ENCODE measurements at regions not wholly inside any gene's neighbourhood (a gene's known extent, or its start where the extent isn't known, plus 50 kb on each side); places are given as distances from the start of the nearest gene placed in this dataset.

DNA sequence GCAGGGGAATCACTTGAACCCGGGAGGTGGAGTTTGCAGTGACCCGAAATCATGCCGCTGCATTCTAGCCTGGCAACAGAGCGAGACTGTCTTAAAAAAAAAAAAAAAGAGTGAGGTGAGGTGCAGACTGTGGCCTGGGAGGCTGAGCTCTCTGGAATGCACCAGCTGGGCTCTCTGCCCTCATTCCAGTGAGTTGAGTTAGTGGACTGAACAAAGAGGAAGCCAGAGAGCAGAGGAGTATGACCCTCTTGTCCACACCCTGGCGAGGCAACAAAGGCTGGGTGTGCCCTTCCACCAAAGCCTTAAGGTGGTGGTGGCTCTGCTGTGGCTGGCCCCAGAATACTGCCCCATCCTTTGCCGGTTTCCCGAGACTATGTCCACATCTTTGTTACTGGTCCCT is 71.3 kb upstream of the ACKR3 start:
- no peaks in the 10 kb centered on the region for H3K79me1 ChIP-seq (ENCODE audit: low read depth, low read length)
- no peaks in the 10 kb centered on the region for H3K36me3 ChIP-seq (replicated peaks in 1 of 2; ENCODE audit: control insufficient read depth in 2 of 2, insufficient read depth in 2 of 2, low read length in 2 of 2)
- H3K4me1 ChIP-seq (ENCODE audit: control insufficient read depth in 2 of 2, insufficient read depth in 1 of 2, low read depth in 1 of 2, low read length in 2 of 2): peaks cover 5% of the 10 kb centered on the region in 2 donors
- no peak overlapping the region for H3K18ac ChIP-seq (ENCODE audit: low read length)
- H3K14ac ChIP-seq (ENCODE audit: low read length): no peak overlapping the region
- no peak overlapping the region for H3K4me2 ChIP-seq (ENCODE audit: insufficient read depth, low read length, poor library complexity, severe bottlenecking)
- no peaks in the 10 kb centered on the region for H3K27me3 ChIP-seq (ENCODE audit: control insufficient read depth in 3 of 3, insufficient read depth in 3 of 3, low read depth in 1 of 3, low read length in 3 of 3)
- no peak overlapping the region for H4K8ac ChIP-seq (ENCODE audit: low read depth, low read length)
- no peak overlapping the region for H2BK15ac ChIP-seq (ENCODE audit: low read length)
- H2BK120ac ChIP-seq (ENCODE audit: low read depth, low read length): no peak overlapping the region
- H3K23ac ChIP-seq (ENCODE audit: low read depth, low read length, poor library complexity): no peak overlapping the region
- H2BK12ac ChIP-seq (ENCODE audit: low read length): no peak overlapping the region
- H3K9me3 ChIP-seq (replicated peaks in 1 of 2; ENCODE audit: control insufficient read depth in 2 of 2, insufficient read depth in 1 of 2, low read depth in 1 of 2, low read length in 2 of 2): no peaks in the 10 kb centered on the region
- H3K4me3 ChIP-seq (ENCODE audit: low read length in 2 of 2): no peak overlapping the region
- no CpG with 5 or more reads among the region's 7 CpGs for WGBS, 2 donors (ENCODE audit: extremely low coverage in 2 of 2, insufficient read length in 2 of 2, insufficient replicate concordance in 1 of 2)
- H2BK5ac ChIP-seq (ENCODE audit: low read length): no peak overlapping the region
- no peak overlapping the region for H3K27ac ChIP-seq (replicated peaks; ENCODE audit: low read length)
- H2AFZ ChIP-seq (ENCODE audit: low read length): no peak overlapping the region
- H4K91ac ChIP-seq (ENCODE audit: low read depth, low read length, poor library complexity): no peak overlapping the region
- no peak overlapping the region for H3K4ac ChIP-seq (ENCODE audit: low read length)
- no peak overlapping the region for H3K9ac ChIP-seq (ENCODE audit: low read depth, low read length, poor library complexity)
- H2AK5ac ChIP-seq (ENCODE audit: low read depth, low read length): no peak overlapping the region
- no peak for DNase-seq (ENCODE audit: low spot score)

DNA sequence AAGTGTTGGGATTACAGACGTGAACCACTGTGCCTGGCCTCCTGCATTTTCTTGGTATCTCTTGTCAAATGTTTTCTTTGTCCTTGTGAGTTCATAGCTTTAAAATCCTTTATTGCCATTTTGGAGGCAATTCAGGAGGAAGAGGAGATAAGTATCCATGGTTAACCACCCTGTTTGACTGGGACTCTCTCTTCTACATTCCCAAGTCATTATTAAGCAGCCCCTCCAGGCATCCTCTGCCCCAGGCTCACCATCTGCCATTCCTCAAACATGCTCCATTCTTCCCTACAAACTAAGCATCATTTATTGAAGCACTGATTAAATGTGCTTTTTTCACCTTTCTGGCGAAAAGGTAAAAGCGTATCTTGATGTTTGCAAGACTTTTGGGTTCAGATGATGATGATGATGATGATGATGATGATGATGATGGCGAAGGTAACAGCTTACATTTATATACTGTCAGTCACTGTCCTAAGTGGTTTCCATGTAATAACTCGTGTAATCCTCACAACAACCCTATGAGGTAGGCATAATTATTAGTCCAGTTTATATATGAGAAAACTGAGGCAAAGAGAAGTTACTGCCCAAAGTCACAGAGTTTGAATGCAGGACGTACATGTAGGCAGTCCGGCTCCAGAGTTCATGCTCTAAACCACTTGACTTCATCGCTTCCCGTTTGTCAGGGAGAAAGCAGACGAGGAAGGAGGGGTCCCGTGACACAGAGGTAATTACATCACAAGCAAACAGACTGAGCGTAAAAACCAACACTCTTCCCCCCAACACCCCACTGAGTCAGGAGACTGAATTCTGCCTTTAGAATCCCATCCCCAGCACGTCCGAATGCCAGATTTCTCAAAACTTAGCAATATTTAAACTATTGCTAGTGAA is 69.7 kb upstream of the ACKR3 start:
- Histone ChIP-seq H3K23ac (ENCODE audit: low read depth, low read length, poor library complexity) (no peak overlapping the region), H2BK5ac (ENCODE audit: low read length) (no peak overlapping the region), H3K4me2 (ENCODE audit: insufficient read depth, low read length, poor library complexity, severe bottlenecking) (no peak overlapping the region), H3K4me3 (ENCODE audit: low read length in 2 of 2) (no peak overlapping the region), H4K91ac (ENCODE audit: low read depth, low read length, poor library complexity) (no peak overlapping the region), H2AFZ (ENCODE audit: low read length) (no peak overlapping the region), H2AK5ac (ENCODE audit: low read depth, low read length) (no peak overlapping the region), H4K8ac (ENCODE audit: low read depth, low read length) (no peak overlapping the region), H3K9me3 (replicated peaks in 1 of 2; ENCODE audit: control insufficient read depth in 2 of 2, insufficient read depth in 1 of 2, low read depth in 1 of 2, low read length in 2 of 2) (peaks cover 0 to under 1% of the 10 kb centered on the region in 2 donors), H3K27me3 (ENCODE audit: control insufficient read depth in 3 of 3, insufficient read depth in 3 of 3, low read depth in 1 of 3, low read length in 3 of 3) (no peaks in the 10 kb centered on the region), H3K79me1 (ENCODE audit: low read depth, low read length) (no peaks in the 10 kb centered on the region), H3K4ac (ENCODE audit: low read length) (no peak overlapping the region), H2BK15ac (ENCODE audit: low read length) (no peak overlapping the region), H3K4me1 (ENCODE audit: control insufficient read depth in 2 of 2, insufficient read depth in 1 of 2, low read depth in 1 of 2, low read length in 2 of 2) (peaks cover 5% of the 10 kb centered on the region in 2 donors), H3K9ac (ENCODE audit: low read depth, low read length, poor library complexity) (no peak overlapping the region), H2BK120ac (ENCODE audit: low read depth, low read length) (no peak overlapping the region), H2BK12ac (ENCODE audit: low read length) (no peak overlapping the region), H3K36me3 (replicated peaks in 1 of 2; ENCODE audit: control insufficient read depth in 2 of 2, insufficient read depth in 2 of 2, low read length in 2 of 2) (no peaks in the 10 kb centered on the region), H3K18ac (ENCODE audit: low read length) (no peak overlapping the region), H3K14ac (ENCODE audit: low read length) (no peak overlapping the region), H3K27ac (replicated peaks; ENCODE audit: low read length) (no peak overlapping the region)
- no CpG with 5 or more reads among the region's 14 CpGs for WGBS, 2 donors (ENCODE audit: extremely low coverage in 2 of 2, insufficient read length in 2 of 2, insufficient replicate concordance in 1 of 2)
- no peak for DNase-seq (ENCODE audit: low spot score)

DNA sequence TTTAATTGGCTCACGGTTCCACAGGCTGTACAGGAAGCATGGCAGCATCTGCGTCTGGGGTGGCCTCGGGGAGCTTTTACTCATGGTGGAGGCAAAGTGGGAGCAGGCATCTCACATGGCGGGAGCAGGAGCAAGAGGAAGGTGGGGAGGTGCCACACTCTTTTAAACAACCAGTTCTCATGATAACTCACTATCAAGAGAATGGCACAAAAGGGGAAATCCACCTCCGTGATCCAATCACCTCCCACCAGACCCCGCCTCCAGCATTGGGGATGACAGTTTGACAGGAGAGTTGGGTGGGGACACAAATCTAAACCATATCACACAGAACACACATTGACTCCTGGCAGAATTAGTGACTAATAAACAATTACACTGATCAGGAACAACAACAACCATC is 68.6 kb upstream of the ACKR3 start:
- no peak overlapping the region for H4K8ac ChIP-seq (ENCODE audit: low read depth, low read length)
- DNase-seq (ENCODE audit: low spot score): no peak
- H3K4me3 ChIP-seq (ENCODE audit: low read length in 2 of 2): no peak overlapping the region
- no peak overlapping the region for H2AK5ac ChIP-seq (ENCODE audit: low read depth, low read length)
- no peak overlapping the region for H2BK15ac ChIP-seq (ENCODE audit: low read length)
- H3K18ac ChIP-seq (ENCODE audit: low read length): no peak overlapping the region
- H3K4me1 ChIP-seq (ENCODE audit: control insufficient read depth in 2 of 2, insufficient read depth in 1 of 2, low read depth in 1 of 2, low read length in 2 of 2): peaks cover 3 to 5% of the 10 kb centered on the region in 2 donors
- no peak overlapping the region for H3K23ac ChIP-seq (ENCODE audit: low read depth, low read length, poor library complexity)
- no peak overlapping the region for H2BK5ac ChIP-seq (ENCODE audit: low read length)
- H3K14ac ChIP-seq (ENCODE audit: low read length): no peak overlapping the region
- no peak overlapping the region for H3K4ac ChIP-seq (ENCODE audit: low read length)
- H3K27me3 ChIP-seq (ENCODE audit: control insufficient read depth in 3 of 3, insufficient read depth in 3 of 3, low read depth in 1 of 3, low read length in 3 of 3): no peaks in the 10 kb centered on the region
- no peaks in the 10 kb centered on the region for H3K79me1 ChIP-seq (ENCODE audit: low read depth, low read length)
- no peaks in the 10 kb centered on the region for H3K36me3 ChIP-seq (replicated peaks in 1 of 2; ENCODE audit: control insufficient read depth in 2 of 2, insufficient read depth in 2 of 2, low read length in 2 of 2)
- H3K9me3 ChIP-seq (replicated peaks in 1 of 2; ENCODE audit: control insufficient read depth in 2 of 2, insufficient read depth in 1 of 2, low read depth in 1 of 2, low read length in 2 of 2): peaks cover 0 to 3% of the 10 kb centered on the region in 2 donors
- no peak overlapping the region for H4K91ac ChIP-seq (ENCODE audit: low read depth, low read length, poor library complexity)
- no CpG with 5 or more reads among the region's 6 CpGs for WGBS, 2 donors (ENCODE audit: extremely low coverage in 2 of 2, insufficient read length in 2 of 2, insufficient replicate concordance in 1 of 2)
- H3K4me2 ChIP-seq (ENCODE audit: insufficient read depth, low read length, poor library complexity, severe bottlenecking): no peak overlapping the region
- no peak overlapping the region for H2BK120ac ChIP-seq (ENCODE audit: low read depth, low read length)
- H2BK12ac ChIP-seq (ENCODE audit: low read length): no peak overlapping the region
- H2AFZ ChIP-seq (ENCODE audit: low read length): no peak overlapping the region
- H3K9ac ChIP-seq (ENCODE audit: low read depth, low read length, poor library complexity): no peak overlapping the region
- no peak overlapping the region for H3K27ac ChIP-seq (replicated peaks; ENCODE audit: low read length)

DNA sequence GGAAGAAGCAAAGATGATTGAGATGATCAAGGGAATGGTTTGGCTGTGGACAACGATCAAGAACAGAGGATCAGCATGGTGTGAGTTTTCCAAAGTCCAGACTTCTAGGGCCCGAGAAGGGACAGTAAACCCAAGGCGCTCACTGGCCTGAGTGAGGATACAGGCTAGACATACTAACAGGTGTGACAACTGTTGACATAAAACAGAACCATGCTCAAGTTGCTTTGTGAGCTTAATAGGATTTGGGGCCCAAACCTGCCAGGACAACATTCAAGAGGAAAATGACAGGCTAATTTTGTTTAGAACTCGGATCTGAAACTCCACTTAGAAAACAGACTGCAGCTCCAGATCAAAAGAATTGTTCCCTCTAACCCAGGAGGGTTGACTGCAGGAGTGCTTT is 68.1 kb upstream of the ACKR3 start:
- no peaks in the 10 kb centered on the region for H3K36me3 ChIP-seq (replicated peaks in 1 of 2; ENCODE audit: control insufficient read depth in 2 of 2, insufficient read depth in 2 of 2, low read length in 2 of 2)
- H3K9ac ChIP-seq (ENCODE audit: low read depth, low read length, poor library complexity): no peak overlapping the region
- no peak overlapping the region for H3K18ac ChIP-seq (ENCODE audit: low read length)
- no peak overlapping the region for H2BK120ac ChIP-seq (ENCODE audit: low read depth, low read length)
- no peak overlapping the region for H3K23ac ChIP-seq (ENCODE audit: low read depth, low read length, poor library complexity)
- no peak overlapping the region for H3K4ac ChIP-seq (ENCODE audit: low read length)
- H4K91ac ChIP-seq (ENCODE audit: low read depth, low read length, poor library complexity): no peak overlapping the region
- H3K4me3 ChIP-seq (ENCODE audit: low read length in 2 of 2): no peak overlapping the region
- H3K4me1 ChIP-seq (ENCODE audit: control insufficient read depth in 2 of 2, insufficient read depth in 1 of 2, low read depth in 1 of 2, low read length in 2 of 2): peaks cover under 1 to 4% of the 10 kb centered on the region in 2 donors
- H2BK15ac ChIP-seq (ENCODE audit: low read length): no peak overlapping the region
- H3K79me1 ChIP-seq (ENCODE audit: low read depth, low read length): no peaks in the 10 kb centered on the region
- whole genome bisulfite sequencing, 2 donors (ENCODE audit: extremely low coverage in 2 of 2, insufficient read length in 2 of 2, insufficient replicate concordance in 1 of 2): no CpG with 5 or more reads among the region's 4 CpGs
- no peak overlapping the region for H3K27ac ChIP-seq (replicated peaks; ENCODE audit: low read length)
- H4K8ac ChIP-seq (ENCODE audit: low read depth, low read length): no peak overlapping the region
- H2AK5ac ChIP-seq (ENCODE audit: low read depth, low read length): no peak overlapping the region
- no peak overlapping the region for H2BK5ac ChIP-seq (ENCODE audit: low read length)
- H3K27me3 ChIP-seq (ENCODE audit: control insufficient read depth in 3 of 3, insufficient read depth in 3 of 3, low read depth in 1 of 3, low read length in 3 of 3): no peaks in the 10 kb centered on the region
- H3K9me3 ChIP-seq (replicated peaks in 1 of 2; ENCODE audit: control insufficient read depth in 2 of 2, insufficient read depth in 1 of 2, low read depth in 1 of 2, low read length in 2 of 2): peaks cover 0 to 3% of the 10 kb centered on the region in 2 donors
- DNase-seq (ENCODE audit: low spot score): no peak
- no peak overlapping the region for H3K14ac ChIP-seq (ENCODE audit: low read length)
- H3K4me2 ChIP-seq (ENCODE audit: insufficient read depth, low read length, poor library complexity, severe bottlenecking): no peak overlapping the region
- H2BK12ac ChIP-seq (ENCODE audit: low read length): no peak overlapping the region
- H2AFZ ChIP-seq (ENCODE audit: low read length): no peak overlapping the region

All from neuronal stem cell (in vitro differentiated cells).